ENCODE measurements at regions not wholly inside any gene's neighbourhood (a gene's known extent, or its start where the extent isn't known, plus 50 kb on each side); places are given as distances from the start of the nearest gene placed in this dataset.

DNA sequence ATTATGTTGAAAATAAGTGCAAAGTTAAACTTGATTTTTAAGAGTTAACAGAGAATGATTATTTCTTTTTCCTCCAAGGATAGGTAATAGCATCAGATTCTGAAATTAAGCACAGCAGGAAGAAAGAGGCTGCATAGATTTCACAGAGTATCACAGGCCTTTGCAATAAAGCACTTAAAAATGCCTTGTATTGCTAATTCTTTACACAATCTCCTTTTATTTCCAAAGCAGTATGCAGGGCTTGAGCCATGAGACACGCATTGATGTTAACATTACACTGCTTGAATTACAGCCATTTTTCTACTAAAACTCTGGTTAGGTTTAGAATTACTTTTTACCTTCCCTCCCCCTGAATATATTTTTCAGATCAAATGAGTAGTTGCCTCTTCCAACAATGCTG lies 398.3 kb downstream of the BCAT1 start:
- WGBS, 5 donors = 59 to 83% (median 68%) methylated on average over 1 of the region's 1 CpG
- H3K9me3 ChIP-seq = no peaks in the 10 kb centered on the region
- H3K4me1 ChIP-seq = no peaks in the 10 kb centered on the region
- TF ChIP-seq, protein P1, sequence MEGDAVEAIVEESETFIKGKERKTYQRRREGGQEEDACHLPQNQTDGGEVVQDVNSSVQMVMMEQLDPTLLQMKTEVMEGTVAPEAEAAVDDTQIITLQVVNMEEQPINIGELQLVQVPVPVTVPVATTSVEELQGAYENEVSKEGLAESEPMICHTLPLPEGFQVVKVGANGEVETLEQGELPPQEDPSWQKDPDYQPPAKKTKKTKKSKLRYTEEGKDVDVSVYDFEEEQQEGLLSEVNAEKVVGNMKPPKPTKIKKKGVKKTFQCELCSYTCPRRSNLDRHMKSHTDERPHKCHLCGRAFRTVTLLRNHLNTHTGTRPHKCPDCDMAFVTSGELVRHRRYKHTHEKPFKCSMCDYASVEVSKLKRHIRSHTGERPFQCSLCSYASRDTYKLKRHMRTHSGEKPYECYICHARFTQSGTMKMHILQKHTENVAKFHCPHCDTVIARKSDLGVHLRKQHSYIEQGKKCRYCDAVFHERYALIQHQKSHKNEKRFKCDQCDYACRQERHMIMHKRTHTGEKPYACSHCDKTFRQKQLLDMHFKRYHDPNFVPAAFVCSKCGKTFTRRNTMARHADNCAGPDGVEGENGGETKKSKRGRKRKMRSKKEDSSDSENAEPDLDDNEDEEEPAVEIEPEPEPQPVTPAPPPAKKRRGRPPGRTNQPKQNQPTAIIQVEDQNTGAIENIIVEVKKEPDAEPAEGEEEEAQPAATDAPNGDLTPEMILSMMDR (IDR thresholded peaks at IDR 0.05) = no peak
- TF ChIP-seq POLR2AphosphoS5 (IDR thresholded peaks at IDR 0.05) = no peak
- no peak for TF ChIP-seq POLR2A (IDR thresholded peaks at IDR 0.05)
- no peaks in the 10 kb centered on the region for H3K36me3 ChIP-seq
- no peak for DNase-seq
- no peaks in the 10 kb centered on the region for H3K27me3 ChIP-seq
- no peak overlapping the region for H3K27ac ChIP-seq
- no peak overlapping the region for H3K4me3 ChIP-seq
- intact Hi-C loops (cut with DNase I; ENCODE audit: low total_unique reads) = no loop called here

DNA sequence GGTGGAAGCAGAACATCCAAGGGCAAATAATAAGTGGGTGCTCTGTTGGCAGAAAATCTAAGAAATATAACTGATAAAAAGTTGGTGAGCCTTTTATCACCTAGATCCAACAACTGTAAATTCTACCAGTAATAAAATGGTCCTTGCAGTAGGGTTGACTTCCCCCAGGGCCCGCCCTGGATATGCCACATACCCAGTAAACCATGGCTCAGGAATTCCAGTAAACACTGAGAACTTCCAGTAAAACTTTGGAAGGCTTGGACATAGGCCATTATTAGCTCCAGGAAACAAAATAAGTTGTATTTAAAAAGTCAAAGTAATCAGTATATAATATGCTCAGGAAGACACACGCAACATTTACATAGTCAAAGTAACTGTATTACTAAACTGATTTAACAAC lies 402.2 kb downstream of the BCAT1 start:
- Histone ChIP-seq H3K9me3 (no peaks in the 10 kb centered on the region), H3K36me3 (no peaks in the 10 kb centered on the region), H3K27me3 (no peaks in the 10 kb centered on the region), H3K27ac (no peak overlapping the region), H3K4me3 (no peak overlapping the region), H3K4me1 (no peaks in the 10 kb centered on the region)
- WGBS, 5 donors = 91 to 95% (median 93%) methylated on average over 2 of the region's 2 CpGs
- DNase-seq = no peak
- no peak for TF ChIP-seq POLR2AphosphoS5 (IDR thresholded peaks at IDR 0.05)
- TF ChIP-seq, protein P1 (IDR thresholded peaks at IDR 0.05) = no peak
- no peak for TF ChIP-seq POLR2A (IDR thresholded peaks at IDR 0.05)
- intact Hi-C loops (cut with DNase I; ENCODE audit: low total_unique reads) = no loop called here

DNA sequence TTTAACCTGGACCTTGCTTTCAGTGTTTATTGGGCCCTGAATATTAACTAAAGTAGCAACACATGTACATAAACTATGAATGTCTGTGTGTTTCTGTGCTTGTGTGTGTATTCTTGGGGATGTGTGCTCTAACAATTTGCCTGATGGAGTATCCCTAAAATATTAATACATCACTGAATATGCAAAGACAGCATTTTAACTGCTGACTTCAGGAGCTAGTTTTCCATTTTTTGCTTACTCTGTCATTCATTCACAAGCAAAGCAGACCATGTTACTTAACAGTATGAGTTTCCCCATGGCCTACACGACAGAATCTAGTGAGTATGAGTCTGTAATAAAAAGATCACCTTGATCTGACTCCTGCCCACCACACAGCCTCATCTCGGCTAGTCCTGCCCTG lies 402.8 kb downstream of the BCAT1 start:
- no peak for DNase-seq
- H3K9me3 ChIP-seq = no peaks in the 10 kb centered on the region
- no peak overlapping the region for H3K4me3 ChIP-seq
- no peaks in the 10 kb centered on the region for H3K4me1 ChIP-seq
- no peak overlapping the region for H3K27ac ChIP-seq
- WGBS, 5 donors = 80 to 84% (median 83%) methylated on average over 2 of the region's 2 CpGs
- no peaks in the 10 kb centered on the region for H3K36me3 ChIP-seq
- TF ChIP-seq POLR2AphosphoS5 (IDR thresholded peaks at IDR 0.05) = no peak
- intact Hi-C loops (cut with DNase I; ENCODE audit: low total_unique reads) = no loop called here
- no peaks in the 10 kb centered on the region for H3K27me3 ChIP-seq

DNA sequence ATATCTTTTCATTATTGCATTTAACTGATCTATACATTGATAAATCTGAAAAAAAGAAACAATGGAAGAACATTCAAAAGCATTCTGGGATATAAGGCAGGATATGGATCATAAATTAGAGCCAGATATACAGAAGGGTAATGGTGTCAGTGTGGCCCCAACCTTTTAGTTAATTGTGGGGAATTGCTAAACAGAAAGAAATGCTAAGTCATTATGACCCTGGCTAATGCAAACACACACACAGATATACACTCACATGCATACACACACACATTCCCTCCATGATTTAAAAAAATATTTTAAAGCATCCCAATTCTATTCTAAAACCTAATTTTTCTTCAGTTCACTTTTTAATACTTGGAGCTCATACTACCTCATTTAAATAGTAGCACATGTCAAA lies 404.5 kb downstream of the BCAT1 start:
- Histone ChIP-seq H3K4me3 (no peak overlapping the region), H3K27me3 (no peaks in the 10 kb centered on the region), H3K36me3 (no peaks in the 10 kb centered on the region), H3K27ac (no peak overlapping the region), H3K9me3 (no peaks in the 10 kb centered on the region), H3K4me1 (peaks cover 0 to 17% (median 0%) of the 10 kb centered on the region in 4 donors)
- no peak for TF ChIP-seq EP300 (IDR thresholded peaks at IDR 0.05)
- TF ChIP-seq POLR2A (IDR thresholded peaks at IDR 0.05) = no peak
- TF ChIP-seq POLR2AphosphoS5 (IDR thresholded peaks at IDR 0.05) = no peak
- TF ChIP-seq, protein P1 (IDR thresholded peaks at IDR 0.05) = no peak
- intact Hi-C loops (cut with DNase I; ENCODE audit: low total_unique reads) = no loop called here
- DNase-seq = no peak

DNA sequence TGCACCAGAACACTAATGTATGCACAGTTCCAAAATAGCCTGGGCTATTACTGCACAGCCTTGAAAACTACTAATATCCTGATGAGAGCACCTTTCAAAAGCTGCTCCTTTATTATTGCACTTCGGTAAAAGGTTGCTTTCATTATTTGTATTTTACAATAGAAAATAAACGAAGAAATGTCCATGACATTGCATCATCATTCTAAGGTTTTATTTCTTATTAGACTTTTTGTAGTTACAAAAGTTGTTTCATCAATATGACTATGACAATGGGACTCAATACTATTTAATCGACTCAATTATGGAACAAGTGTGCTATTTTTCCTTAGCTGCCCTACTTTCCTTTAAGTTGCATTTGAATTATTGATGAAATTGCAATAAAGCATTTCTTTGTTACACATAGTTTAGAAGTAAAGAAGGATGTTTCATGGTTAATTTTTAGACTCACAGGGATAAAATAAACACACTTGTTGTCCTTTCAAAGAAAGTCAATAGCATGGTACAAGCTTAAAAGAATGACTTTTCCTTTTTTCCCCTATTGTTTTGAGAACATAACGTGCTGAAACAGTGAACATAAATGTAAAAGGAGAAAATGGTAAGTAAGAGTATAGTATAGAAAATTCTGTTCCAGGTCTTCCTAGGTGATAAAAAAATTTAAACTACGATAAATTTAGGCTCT lies 407.6 kb downstream of the BCAT1 start:
- TF ChIP-seq POLR2A (IDR thresholded peaks at IDR 0.05) (no peak), POLR2AphosphoS5 (IDR thresholded peaks at IDR 0.05) (no peak), EP300 (IDR thresholded peaks at IDR 0.05) (no peak)
- TF ChIP-seq, protein P1 (IDR thresholded peaks at IDR 0.05) = no peak
- Histone ChIP-seq H3K9me3 (no peaks in the 10 kb centered on the region), H3K4me3 (no peak overlapping the region), H3K27me3 (no peaks in the 10 kb centered on the region), H3K4me1 (peaks cover 0 to 17% (median 7%) of the 10 kb centered on the region in 4 donors), H3K27ac (no peak overlapping the region), H3K36me3 (no peaks in the 10 kb centered on the region)
- intact Hi-C loops (cut with DNase I; ENCODE audit: low total_unique reads) = no loop called here
- no peak for DNase-seq
- WGBS, 5 donors = 57 to 69% (median 64%) methylated on average over 5 of the region's 5 CpGs

Measured in stomach (tissue), 8 donors.